HG03565 (cell line): ENCODE measurements at regions not wholly inside any gene's neighbourhood (a gene's known extent, or its start where the extent isn't known, plus 50 kb on each side); places are given as distances from the start of the nearest gene placed in this dataset.

Experiments
- ATAC-seq: cut with Tn5 transposase; IDR thresholded peaks from one replicate; pipeline ENCODE4 v1.9.1; 2021; ENCODE audit warnings: mild to moderate bottlenecking, moderate library complexity; ENCODE audit not compliant: unreplicated experiment

GRCh38 chr9:36462245-36462644 is 62.2 kb upstream of the RNF38 start:
- ATAC-seq = no peak

DNA sequence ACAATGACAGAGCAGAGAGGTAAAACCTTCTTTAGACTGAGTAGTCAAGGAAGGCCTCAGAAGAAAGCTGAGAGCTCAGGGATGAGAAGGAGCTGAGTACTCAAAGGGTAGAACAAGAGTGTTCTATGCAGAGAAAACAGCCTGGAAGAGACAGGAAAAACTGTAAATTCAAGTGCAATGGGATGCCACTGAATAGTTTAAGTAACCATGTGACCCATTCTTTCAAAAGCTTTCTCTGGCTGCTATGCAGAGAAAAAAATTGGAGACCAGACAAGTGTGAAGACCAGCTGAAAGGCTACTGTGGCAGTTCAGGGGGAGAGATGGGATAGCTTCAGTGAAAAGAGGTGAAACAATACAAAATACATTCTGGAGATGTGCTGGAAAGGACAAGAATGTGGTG is 61.3 kb upstream of the RNF38 start:
- no peak for ATAC-seq

GRCh38 chr9:36458430-36458915 is 58.4 kb upstream of the RNF38 start:
- ATAC-seq = peak; percentile 72

GRCh38 chr9:36457836-36458429 is 57.9 kb upstream of the RNF38 start:
- no peak for ATAC-seq

- no peak for ATAC-seq
Measured at GRCh38 chr9:36456480-36457065, 56.5 kb upstream of the RNF38 start.

GRCh38 chr9:36451949-36452348 is 51.9 kb upstream of the RNF38 start:
- ATAC-seq = no peak

- ATAC-seq = no peak
Measured at GRCh38 chr9:36450110-36450732, 50.2 kb upstream of the RNF38 start.
